ENCODE measurements at regions not wholly inside any gene's neighbourhood (a gene's known extent, or its start where the extent isn't known, plus 50 kb on each side); places are given as distances from the start of the nearest gene placed in this dataset.

GRCh38 chr2:3094999-3095958 is 282.3 kb downstream of the EIPR1 start:
- POLR2A ChIA-PET = no interaction called here
- no peak for TF ChIP-seq CTCF (IDR thresholded peaks at IDR 0.05; ENCODE audit: control extremely low read depth, extremely low read depth, low read depth, missing control alignments)
- no peak for DNase-seq (ENCODE audit: extremely low spot score)
- CTCF ChIA-PET = no interaction called here

GRCh38 chr2:3094318-3094717 is 283.3 kb downstream of the EIPR1 start:
- no peak for TF ChIP-seq CTCF (IDR thresholded peaks at IDR 0.05; ENCODE audit: control extremely low read depth, extremely low read depth, low read depth, missing control alignments)
- ChIA-PET POLR2A (no interaction called here), CTCF (no interaction called here)
- no peak for DNase-seq (ENCODE audit: extremely low spot score)

GRCh38 chr2:3091696-3092095 is 285.9 kb downstream of the EIPR1 start:
- POLR2A ChIA-PET = no interaction called here
- TF ChIP-seq CTCF (IDR thresholded peaks at IDR 0.05; ENCODE audit: control extremely low read depth, extremely low read depth, low read depth, missing control alignments) = no peak
- CTCF ChIA-PET = no interaction called here
- no peak for DNase-seq (ENCODE audit: extremely low spot score)

- ChIA-PET CTCF (no interaction called here), POLR2A (no interaction called here)
- no peak for DNase-seq (ENCODE audit: extremely low spot score)
- TF ChIP-seq CTCF (IDR thresholded peaks at IDR 0.05; ENCODE audit: control extremely low read depth, extremely low read depth, low read depth, missing control alignments) = no peak
Measured at GRCh38 chr2:3082705-3083104, 294.9 kb downstream of the EIPR1 start.

GRCh38 chr2:3079959-3080948 is 297.4 kb downstream of the EIPR1 start:
- TF ChIP-seq CTCF (IDR thresholded peaks at IDR 0.05; ENCODE audit: control extremely low read depth, extremely low read depth, low read depth, missing control alignments) = no peak
- ChIA-PET POLR2A (no interaction called here), CTCF (no interaction called here)
- DNase-seq (ENCODE audit: extremely low spot score) = no peak

GRCh38 chr2:3079466-3079865 is 298.2 kb downstream of the EIPR1 start:
- no peak for DNase-seq (ENCODE audit: extremely low spot score)
- ChIA-PET CTCF (no interaction called here), POLR2A (no interaction called here)
- TF ChIP-seq CTCF (IDR thresholded peaks at IDR 0.05; ENCODE audit: control extremely low read depth, extremely low read depth, low read depth, missing control alignments) = no peak
